IMR-90 (cell line): ENCODE measurements at regions not wholly inside any gene's neighbourhood (a gene's known extent, or its start where the extent isn't known, plus 50 kb on each side); places are given as distances from the start of the nearest gene placed in this dataset.
"Not testable (repeated sequence)": the region's sequence is repeated elsewhere in the genome, so short reads cannot be mapped to it uniquely, and the experiment has no call there.

ENCODE experiments used
- ATAC-seq: fragments of 200-7000 bp; cut with Tn5 transposase; 2 replicates; pipeline ENCODE4 v1.9.1; 2020; ENCODE audit warnings: low read depth, mild to moderate bottlenecking, moderate library complexity
- BruUV-seq: library from RNA; stranded (reverse); fragments of 400-500 nt; replicated peaks from 2 replicates; lab custom pipeline; 2021; lab: Mats Ljungman, UMichigan
- CTCF ChIA-PET: fragments of 300-600 bp; formaldehyde crosslinking; extraction: SDS; loops from one replicate; lab custom pipeline; 2021; ENCODE audit warnings: antibody characterized with exemption; lab: Yijun Ruan, JAX
- POLR2A ChIA-PET: fragments of 300-600 bp; sonication (Branson Sonifier 250); formaldehyde crosslinking; loops from one replicate; lab custom pipeline; 2022; ENCODE audit warnings: antibody characterized with exemption; ENCODE audit not compliant: unreplicated experiment; lab: Charles Lee
- DNase-seq: peaks from one replicate; pipeline ENCODE4 v3.0.0; 2013
- H2AFZ ChIP-seq: replicated peaks from 2 replicates; pipeline ENCODE3; 2013; ENCODE audit warnings: low read length, mild to moderate bottlenecking; ENCODE audit not compliant: poor library complexity
- H2AK5ac ChIP-seq: 2 replicates; pipeline ENCODE4 v1.6.1; 2013; ENCODE audit warnings: low read depth, low read length, inconsistent platforms
- H2AK9ac ChIP-seq: replicated peaks from 2 replicates; pipeline ENCODE3; 2013; ENCODE audit warnings: mild to moderate bottlenecking, low read depth, low read length, moderate library complexity; ENCODE audit not compliant: poor library complexity
- H2BK120ac ChIP-seq: 2 replicates; pipeline ENCODE4 v1.6.1; 2013; ENCODE audit warnings: low read depth, low read length, inconsistent platforms
- H2BK15ac ChIP-seq: 3 replicates; pipeline ENCODE4 v1.6.1; 2013; ENCODE audit warnings: low read depth, low read length, inconsistent platforms
- H2BK20ac ChIP-seq: 2 replicates; pipeline ENCODE4 v1.6.1; 2013; ENCODE audit warnings: low read depth, mild to moderate bottlenecking, inconsistent platforms, low read length, moderate library complexity
- H2BK5ac ChIP-seq: 2 replicates; pipeline ENCODE4 v1.6.1; 2013; ENCODE audit warnings: mild to moderate bottlenecking, low read depth, low read length, inconsistent platforms; ENCODE audit not compliant: poor library complexity, severe bottlenecking
- H3K14ac ChIP-seq: replicated peaks from 2 replicates; pipeline ENCODE4 v1.6.1; 2013; ENCODE audit warnings: low read depth, low read length, inconsistent platforms
- H3K18ac ChIP-seq: 2 replicates; pipeline ENCODE4 v1.6.1; 2013; ENCODE audit warnings: low read depth, low read length, control low read depth
- H3K23ac ChIP-seq: 2 replicates; pipeline ENCODE4 v1.6.1; 2013; ENCODE audit warnings: low read depth, low read length, inconsistent platforms
- H3K27ac ChIP-seq: 2 replicates; pipeline ENCODE4 v1.5.1; 2013; ENCODE audit warnings: mild to moderate bottlenecking, control low read depth, low read length; ENCODE audit not compliant: insufficient read depth
- H3K27me3 ChIP-seq: 2 replicates; pipeline ENCODE4 v1.6.1; 2013; ENCODE audit warnings: low read length; ENCODE audit not compliant: control insufficient read depth, insufficient read depth
- H3K36me3 ChIP-seq: 2 replicates; pipeline ENCODE4 v1.6.1; 2013; ENCODE audit warnings: low read length, mixed read lengths; ENCODE audit not compliant: control insufficient read depth, insufficient read depth
- H3K4ac ChIP-seq: 2 replicates; pipeline ENCODE4 v1.6.1; 2013; ENCODE audit warnings: low read depth, low read length, inconsistent platforms
- H3K4me1 ChIP-seq: 2 replicates; pipeline ENCODE4 v1.6.1; 2013; ENCODE audit warnings: low read length, mixed read lengths; ENCODE audit not compliant: control insufficient read depth, insufficient read depth
- H3K4me2 ChIP-seq: 2 replicates; pipeline ENCODE4 v1.6.1; 2013; ENCODE audit warnings: low read depth, mild to moderate bottlenecking, control low read depth, low read length, moderate library complexity
- H3K4me3 ChIP-seq: 2 replicates; pipeline ENCODE4 v1.5.1; 2013; ENCODE audit warnings: low read depth, mild to moderate bottlenecking, control low read depth, low read length, moderate library complexity; ENCODE audit not compliant: insufficient read depth
- H3K56ac ChIP-seq: 2 replicates; pipeline ENCODE4 v1.6.1; 2013; ENCODE audit warnings: low read length, inconsistent platforms; ENCODE audit not compliant: insufficient read depth; ENCODE audit errors: extremely low read depth
- H3K79me1 ChIP-seq, 2 experiments: 2 replicates each; pipeline ENCODE4 v1.6.1; 2013; ENCODE audit warnings: low read length in 2 of 2, inconsistent platforms in 1 of 2, low read depth in 1 of 2
- H3K9ac ChIP-seq: 2 replicates; pipeline ENCODE4 v1.6.1; 2013; ENCODE audit warnings: low read depth, low read length, control low read depth
- H3K9me1 ChIP-seq: 2 replicates; pipeline ENCODE4 v1.6.1; 2013; ENCODE audit warnings: low read length, inconsistent platforms; ENCODE audit not compliant: insufficient read depth
- H3K9me3 ChIP-seq: 2 replicates; pipeline ENCODE4 v1.6.1; 2013; ENCODE audit warnings: low read length; ENCODE audit not compliant: control insufficient read depth, insufficient read depth
- H4K20me1 ChIP-seq: 2 replicates; pipeline ENCODE4 v1.6.1; 2013; ENCODE audit warnings: low read length, inconsistent platforms; ENCODE audit not compliant: insufficient read depth
- H4K5ac ChIP-seq: 2 replicates; pipeline ENCODE4 v1.6.1; 2013; ENCODE audit warnings: mild to moderate bottlenecking, low read depth, low read length, control low read depth
- H4K8ac ChIP-seq, 2 experiments: 2 replicates each; pipeline ENCODE4 v1.6.1; 2013; ENCODE audit warnings: low read depth in 2 of 2, low read length in 2 of 2, control low read depth in 1 of 2, inconsistent platforms in 1 of 2
- H4K91ac ChIP-seq: 2 replicates; pipeline ENCODE4 v1.6.1; 2013; ENCODE audit warnings: low read depth, low read length, inconsistent platforms; ENCODE audit not compliant: insufficient read depth
- WGBS, 2 experiments: methylation state at CpG; one replicate each; pipeline versions ENCODE4 v1.1.5 to v1.1.7; 2013; ENCODE audit warnings: missing lambda C conversion rate in 2 of 2; ENCODE audit not compliant: insufficient read length in 1 of 2; ENCODE audit errors: extremely low coverage in 2 of 2; 5-methylcytosine and 5-hydroxymethylcytosine counted together
- dilution Hi-C: fragments of 300-500 bp; cut with HindIII; formaldehyde crosslinking; loops from one replicate; pipeline ENCODE4 v1.14.3; 2018; ENCODE audit warnings: low sequenced_read_pairs; ENCODE audit not compliant: unreplicated experiment
- in situ Hi-C: fragments of 300-500 bp; cut with MboI; formaldehyde crosslinking; loops from 3 replicates; pipeline ENCODE4 v1.14.3; 2019; ENCODE audit warnings: low sequenced_read_pairs, inconsistent platforms, mixed read lengths
- intact Hi-C: fragments of 100-400 bp; cut with micrococcal nuclease; formaldehyde crosslinking; loops from 2 replicates; pipeline ENCODE4 v1.10.0; 2022

DNA sequence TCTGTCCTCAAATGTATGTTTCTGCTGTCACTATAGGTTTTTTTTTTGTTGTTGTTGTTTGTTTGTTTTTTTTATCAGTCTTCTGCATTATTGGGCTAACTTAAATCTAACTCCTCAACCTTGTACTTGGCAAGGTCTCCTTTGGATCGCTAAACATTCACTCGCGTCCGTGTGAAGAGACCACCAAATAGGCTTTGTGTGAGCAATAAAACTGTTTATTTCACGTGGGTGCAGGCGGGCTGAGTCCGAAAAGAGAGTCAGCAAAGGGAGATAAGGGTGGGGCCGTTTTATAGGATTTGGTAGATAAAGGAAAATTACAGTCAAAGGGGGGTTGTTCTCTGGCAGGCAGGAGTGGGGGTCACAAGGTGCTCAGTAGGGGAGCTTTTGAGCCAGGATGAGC, 845.6 kb upstream of the ANO3 start:
- ATAC-seq, BruUV-seq, H2BK20ac ChIP-seq, H3K27me3 ChIP-seq, H3K36me3 ChIP-seq, H3K56ac ChIP-seq, H3K27ac ChIP-seq, H3K18ac ChIP-seq, H4K91ac ChIP-seq, H3K9me3 ChIP-seq, intact Hi-C loops, H2BK15ac ChIP-seq, H2AK5ac ChIP-seq, H3K9ac ChIP-seq, H3K4me3 ChIP-seq, H2BK120ac ChIP-seq, H4K20me1 ChIP-seq, H3K4me2 ChIP-seq, H2AK9ac ChIP-seq, H4K5ac ChIP-seq, H3K23ac ChIP-seq, dilution Hi-C loops, H2AFZ ChIP-seq, in situ Hi-C loops, H3K14ac ChIP-seq, CTCF ChIA-PET, H3K9me1 ChIP-seq, POLR2A ChIA-PET, H3K4me1 ChIP-seq, H3K4ac ChIP-seq, H3K79me1 ChIP-seq, H4K8ac ChIP-seq, H2BK5ac ChIP-seq, DNase-seq: not testable (repeated sequence)
- WGBS, 2 experiments: no CpG with 5 or more reads among the region's 8 CpGs

DNA sequence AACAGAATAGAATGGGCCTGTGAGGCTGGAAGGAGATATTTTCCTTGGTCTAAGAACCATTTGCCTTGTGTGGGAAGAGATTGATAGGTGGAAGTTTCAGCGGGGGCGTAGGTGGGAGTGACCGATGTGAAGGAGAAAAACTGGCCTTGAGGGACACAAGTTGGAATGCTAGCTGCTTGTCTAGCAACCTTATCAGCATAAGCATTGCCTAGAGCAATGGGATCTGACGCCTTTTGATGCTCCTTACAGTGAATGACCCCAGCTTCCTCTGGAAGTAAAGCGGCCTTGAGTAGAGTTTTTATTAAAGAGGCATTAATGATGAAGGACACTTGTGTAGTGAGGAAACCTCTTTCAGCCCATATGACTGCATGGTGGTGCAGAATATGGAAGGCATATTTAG, 843.8 kb upstream of the ANO3 start:
- DNase-seq, H2AK5ac ChIP-seq, in situ Hi-C loops, H2AK9ac ChIP-seq, H3K18ac ChIP-seq, H3K9me1 ChIP-seq, H2AFZ ChIP-seq, H3K4ac ChIP-seq, BruUV-seq, H4K20me1 ChIP-seq, H3K27me3 ChIP-seq, H3K4me2 ChIP-seq, H3K9ac ChIP-seq, H3K79me1 ChIP-seq, ATAC-seq, dilution Hi-C loops, H3K23ac ChIP-seq, CTCF ChIA-PET, H2BK120ac ChIP-seq, H3K56ac ChIP-seq, H3K4me3 ChIP-seq, H3K4me1 ChIP-seq, H4K5ac ChIP-seq, H3K27ac ChIP-seq, H3K14ac ChIP-seq, H2BK5ac ChIP-seq, POLR2A ChIA-PET, H4K91ac ChIP-seq, H3K36me3 ChIP-seq, H3K9me3 ChIP-seq, H2BK20ac ChIP-seq, intact Hi-C loops, H2BK15ac ChIP-seq, H4K8ac ChIP-seq: not testable (repeated sequence)
- no CpG with 5 or more reads among the region's 5 CpGs for WGBS, 2 experiments
